Vagina (tissue), 2 donors: ENCODE measurements at regions not wholly inside any gene's neighbourhood (a gene's known extent, or its start where the extent isn't known, plus 50 kb on each side); places are given as distances from the start of the nearest gene placed in this dataset.

Experiments
- DNase-seq, 2 donors: peaks; one replicate each; pipeline ENCODE4 v3.0.0-alpha.2; 2017; ENCODE audit errors: extremely low spot score in 2 of 2
- H3K27ac ChIP-seq: fragments of 200-600 bp; sonication (generic); one replicate; pipeline ENCODE4 v1.5.1; 2019
- H3K27me3 ChIP-seq: fragments of 200-600 bp; sonication (generic); one replicate; pipeline ENCODE4 v1.5.1; 2019
- H3K36me3 ChIP-seq, 2 donors: fragments of 200-600 bp; sonication (generic); one replicate each; pipeline ENCODE4 v1.5.1; 2017 to 2019
- H3K4me1 ChIP-seq: fragments of 200-600 bp; sonication (generic); one replicate; pipeline ENCODE4 v1.5.1; 2019
- H3K4me3 ChIP-seq, 2 donors: fragments of 200-600 bp; sonication (generic); 1 replicate in 1 of 2; 2 replicates in 1 of 2; pipeline ENCODE4 v1.5.1; 2016 to 2019
- H3K9me3 ChIP-seq: fragments of 200-600 bp; sonication (generic); one replicate; pipeline ENCODE4 v1.5.1; 2019
- POLR2A ChIP-seq, 2 donors: fragments of 450-650 bp; IDR thresholded peaks; one replicate each; pipeline ENCODE4 v1.6.1; 2017; ENCODE audit warnings: antibody characterized with exemption in 2 of 2, mild to moderate bottlenecking in 2 of 2, moderate library complexity in 2 of 2
- POLR2AphosphoS5 ChIP-seq, 2 donors: sonication (generic); formaldehyde crosslinking; IDR thresholded peaks; one replicate each; pipeline ENCODE4 v1.9.0; 2017; ENCODE audit warnings: antibody characterized with exemption in 2 of 2, mild to moderate bottlenecking in 2 of 2, low read depth in 1 of 2; ENCODE audit not compliant: insufficient read depth in 1 of 2
- intact Hi-C: fragments of 100-400 bp; cut with DNase I; formaldehyde crosslinking; loops from one replicate; pipeline ENCODE4 v1.15.1; 2023
- TF ChIP-seq, protein P1 (sequence below), 3 experiments: fragments of 450-650 bp in 2 of 3; fragments of 200-600 bp in 1 of 3; sonication (generic) in 1 of 3; IDR thresholded peaks; one replicate each; pipeline ENCODE4 v1.5.1; 2017 to 2019; ENCODE audit warnings: antibody characterized with exemption in 3 of 3, mild to moderate bottlenecking in 2 of 3, moderate library complexity in 2 of 3

DNA sequence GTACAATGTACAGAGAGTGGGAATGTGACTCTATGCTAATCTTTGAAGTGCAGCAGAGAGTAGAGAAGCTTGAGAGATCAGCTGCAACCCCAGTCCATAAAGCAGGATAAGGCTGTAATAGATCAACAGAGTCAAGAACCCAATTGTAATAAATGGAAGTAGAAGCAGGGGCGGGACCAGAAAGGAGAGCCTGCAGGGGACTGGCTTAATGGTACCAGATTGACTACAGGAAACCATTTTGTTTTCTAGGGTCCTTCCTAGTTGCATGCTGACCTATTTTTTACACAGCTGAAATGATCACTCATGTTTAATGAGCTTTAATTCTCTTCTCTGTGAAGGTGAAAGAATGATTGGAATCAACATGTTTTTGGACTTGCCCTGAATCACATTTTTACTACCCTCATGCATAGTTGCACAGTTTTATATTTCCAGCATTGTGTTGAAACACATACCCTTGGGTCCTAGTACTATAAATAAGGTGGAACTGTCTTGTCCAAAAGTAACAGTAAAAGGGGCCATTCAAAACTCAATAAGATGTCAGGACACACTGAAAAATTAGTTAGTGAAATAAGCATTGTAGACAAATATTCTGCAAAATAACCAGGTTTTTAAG is 69.8 kb downstream of the GPR88 start:
- H3K4me1 ChIP-seq: no peaks in the 10 kb centered on the region
- intact Hi-C loops: no loop called here
- no peak overlapping the region for H3K4me3 ChIP-seq
- no peak overlapping the region for H3K27ac ChIP-seq
- H3K27me3 ChIP-seq: no peaks in the 10 kb centered on the region
- DNase-seq: no peak
- H3K9me3 ChIP-seq: no peaks in the 10 kb centered on the region
- TF ChIP-seq, protein P1, sequence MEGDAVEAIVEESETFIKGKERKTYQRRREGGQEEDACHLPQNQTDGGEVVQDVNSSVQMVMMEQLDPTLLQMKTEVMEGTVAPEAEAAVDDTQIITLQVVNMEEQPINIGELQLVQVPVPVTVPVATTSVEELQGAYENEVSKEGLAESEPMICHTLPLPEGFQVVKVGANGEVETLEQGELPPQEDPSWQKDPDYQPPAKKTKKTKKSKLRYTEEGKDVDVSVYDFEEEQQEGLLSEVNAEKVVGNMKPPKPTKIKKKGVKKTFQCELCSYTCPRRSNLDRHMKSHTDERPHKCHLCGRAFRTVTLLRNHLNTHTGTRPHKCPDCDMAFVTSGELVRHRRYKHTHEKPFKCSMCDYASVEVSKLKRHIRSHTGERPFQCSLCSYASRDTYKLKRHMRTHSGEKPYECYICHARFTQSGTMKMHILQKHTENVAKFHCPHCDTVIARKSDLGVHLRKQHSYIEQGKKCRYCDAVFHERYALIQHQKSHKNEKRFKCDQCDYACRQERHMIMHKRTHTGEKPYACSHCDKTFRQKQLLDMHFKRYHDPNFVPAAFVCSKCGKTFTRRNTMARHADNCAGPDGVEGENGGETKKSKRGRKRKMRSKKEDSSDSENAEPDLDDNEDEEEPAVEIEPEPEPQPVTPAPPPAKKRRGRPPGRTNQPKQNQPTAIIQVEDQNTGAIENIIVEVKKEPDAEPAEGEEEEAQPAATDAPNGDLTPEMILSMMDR (IDR thresholded peaks at IDR 0.05): no peak
- no peaks in the 10 kb centered on the region for H3K36me3 ChIP-seq

DNA sequence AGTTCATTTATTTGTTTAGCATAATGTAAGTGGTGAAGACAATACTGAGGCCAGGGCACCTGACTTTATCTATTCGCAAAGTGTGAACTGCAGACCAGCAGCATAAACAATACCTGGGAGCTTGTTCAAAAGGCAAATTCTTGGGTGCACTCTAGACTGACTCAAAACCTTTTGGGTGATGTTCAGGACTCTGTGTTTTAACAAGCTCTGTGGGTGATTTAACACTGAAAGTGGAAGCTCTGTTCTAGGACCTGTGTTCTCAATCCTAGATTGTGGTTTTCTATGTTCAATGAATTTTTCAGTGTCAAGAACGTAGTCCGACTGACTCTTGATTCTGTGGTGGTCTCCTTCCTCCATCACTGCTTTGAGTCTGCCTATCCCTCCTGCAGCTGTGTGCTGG is 71.9 kb downstream of the GPR88 start:
- TF ChIP-seq POLR2AphosphoS5 (IDR thresholded peaks at IDR 0.05; ENCODE audit: insufficient read depth in 1 of 2, low read depth in 1 of 2) (no peak), POLR2A (IDR thresholded peaks at IDR 0.05) (no peak)
- TF ChIP-seq, protein P1 (IDR thresholded peaks at IDR 0.05): no peak
- no peaks in the 10 kb centered on the region for H3K36me3 ChIP-seq
- H3K27ac ChIP-seq: no peak overlapping the region
- intact Hi-C loops: no loop called here
- no peaks in the 10 kb centered on the region for H3K9me3 ChIP-seq
- DNase-seq: no peak
- H3K27me3 ChIP-seq: no peaks in the 10 kb centered on the region
- H3K4me1 ChIP-seq: no peaks in the 10 kb centered on the region
- H3K4me3 ChIP-seq: no peak overlapping the region

DNA sequence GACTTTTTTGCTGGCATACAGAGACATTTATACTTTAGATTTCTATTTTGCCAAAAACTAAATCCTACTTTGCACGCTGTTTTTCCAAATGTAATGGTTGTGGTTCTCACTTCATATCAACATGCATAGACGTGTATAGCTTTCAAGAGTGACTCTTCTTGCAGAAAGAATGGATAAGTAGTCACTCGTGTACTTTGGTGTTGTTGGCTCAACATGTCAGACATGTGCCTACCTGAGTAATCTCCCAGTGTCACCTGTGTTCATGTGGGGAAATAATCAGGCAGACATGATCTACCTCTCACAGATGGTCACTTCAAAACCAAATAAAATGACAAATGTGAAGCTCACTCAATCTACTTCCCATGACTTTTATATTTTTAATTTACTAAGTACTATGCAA is 73.1 kb downstream of the GPR88 start:
- intact Hi-C loops: no loop called here
- no peaks in the 10 kb centered on the region for H3K27me3 ChIP-seq
- H3K9me3 ChIP-seq: no peaks in the 10 kb centered on the region
- TF ChIP-seq, protein P1 (IDR thresholded peaks at IDR 0.05): no peak
- TF ChIP-seq POLR2A (IDR thresholded peaks at IDR 0.05): no peak
- DNase-seq: no peak
- H3K4me3 ChIP-seq: no peak overlapping the region
- H3K27ac ChIP-seq: no peak overlapping the region
- H3K36me3 ChIP-seq: no peaks in the 10 kb centered on the region
- H3K4me1 ChIP-seq: no peaks in the 10 kb centered on the region

DNA sequence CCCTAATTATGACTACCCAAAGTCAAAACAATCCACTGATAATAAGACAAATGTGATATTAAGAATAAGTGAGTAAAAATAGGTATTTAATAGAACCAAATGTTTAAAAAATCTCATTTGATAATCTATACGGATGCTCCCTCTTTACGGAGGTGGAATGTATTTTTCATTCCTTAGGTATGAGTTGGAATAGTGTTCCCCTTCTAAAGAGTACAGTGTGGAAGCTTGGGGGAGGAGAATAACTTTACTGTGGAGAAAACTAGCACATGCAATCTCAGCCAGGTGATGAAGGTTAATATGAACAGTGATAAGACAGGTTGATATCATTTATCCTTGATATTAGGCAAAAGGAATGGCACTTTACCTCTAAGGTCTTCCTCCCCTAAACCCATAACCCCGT is 74.6 kb downstream of the GPR88 start:
- DNase-seq: no peak
- no peak overlapping the region for H3K4me3 ChIP-seq
- H3K36me3 ChIP-seq: no peaks in the 10 kb centered on the region
- TF ChIP-seq POLR2A (IDR thresholded peaks at IDR 0.05) (no peak), POLR2AphosphoS5 (IDR thresholded peaks at IDR 0.05; ENCODE audit: insufficient read depth in 1 of 2, low read depth in 1 of 2) (no peak)
- TF ChIP-seq, protein P1 (IDR thresholded peaks at IDR 0.05): no peak
- intact Hi-C loops: no loop called here
- no peak overlapping the region for H3K27ac ChIP-seq
- H3K27me3 ChIP-seq: no peaks in the 10 kb centered on the region
- H3K9me3 ChIP-seq: no peaks in the 10 kb centered on the region
- no peaks in the 10 kb centered on the region for H3K4me1 ChIP-seq

DNA sequence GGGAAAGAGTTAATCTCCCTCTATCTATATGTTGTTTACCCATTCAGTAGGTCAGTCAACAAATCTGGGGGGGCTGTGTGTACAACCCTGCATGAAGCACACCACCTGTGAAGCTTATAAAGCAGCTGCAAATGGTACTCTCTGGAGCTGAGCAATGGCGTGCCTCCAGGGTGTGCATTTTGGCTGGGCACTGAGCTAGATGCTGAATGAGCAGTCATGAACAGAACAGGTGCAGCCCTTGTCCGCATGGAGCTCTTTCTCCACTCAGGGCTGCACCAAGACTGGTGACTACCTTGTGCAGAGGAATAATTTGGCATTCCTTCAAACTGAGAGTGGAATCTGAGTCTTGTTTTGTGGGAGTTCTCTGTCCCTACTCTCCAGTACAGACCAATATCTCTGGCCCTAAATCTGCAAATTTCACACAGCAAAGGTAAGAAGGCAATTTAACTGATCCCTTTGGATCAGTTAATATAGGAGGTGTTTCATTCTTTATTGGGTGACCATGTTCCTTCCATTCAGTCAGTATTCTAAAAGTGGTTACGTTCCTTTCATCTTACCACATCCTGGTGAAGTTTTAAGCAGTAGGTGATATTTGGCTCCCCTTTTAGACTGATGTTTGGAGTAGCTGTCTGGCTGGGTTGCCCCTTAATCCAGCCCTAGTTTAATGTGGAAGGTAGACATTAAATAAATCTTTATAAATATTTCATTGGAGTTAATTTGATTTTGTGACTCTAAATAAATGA is 76.0 kb downstream of the GPR88 start:
- no peak for DNase-seq
- Histone ChIP-seq H3K4me1 (no peaks in the 10 kb centered on the region), H3K27ac (no peak overlapping the region), H3K27me3 (no peaks in the 10 kb centered on the region), H3K4me3 (no peak overlapping the region), H3K9me3 (no peaks in the 10 kb centered on the region), H3K36me3 (no peaks in the 10 kb centered on the region)
- intact Hi-C loops: no loop called here
- TF ChIP-seq POLR2A (IDR thresholded peaks at IDR 0.05) (no peak), POLR2AphosphoS5 (IDR thresholded peaks at IDR 0.05; ENCODE audit: insufficient read depth in 1 of 2, low read depth in 1 of 2) (no peak)
- TF ChIP-seq, protein P1 (IDR thresholded peaks at IDR 0.05): no peak
